Upper lobe of right lung (tissue), 1 donor: ENCODE measurements at regions not wholly inside any gene's neighbourhood (a gene's known extent, or its start where the extent isn't known, plus 50 kb on each side); places are given as distances from the start of the nearest gene placed in this dataset.

Source experiments
- ATAC-seq: fragments of 200-7000 bp; cut with Tn5 transposase; one replicate; pipeline ENCODE4 v1.9.1; 2020; ENCODE audit warnings: mild to moderate bottlenecking, moderate library complexity
- DNase-seq: peaks from one replicate; pipeline ENCODE4 v3.0.0-alpha.2; 2020
- H3K27ac ChIP-seq: fragments of 200-600 bp; one replicate; pipeline ENCODE4 v1.8.0; 2022
- H3K27me3 ChIP-seq: fragments of 200-600 bp; one replicate; pipeline ENCODE4 v1.8.0; 2022; ENCODE audit warnings: mild to moderate bottlenecking
- H3K36me3 ChIP-seq: fragments of 200-600 bp; one replicate; pipeline ENCODE4 v1.8.0; 2022
- H3K4me1 ChIP-seq: fragments of 200-600 bp; one replicate; pipeline ENCODE4 v1.8.0; 2022
- H3K4me3 ChIP-seq: fragments of 200-600 bp; one replicate; pipeline ENCODE4 v1.8.0; 2022; ENCODE audit warnings: mild to moderate bottlenecking
- H3K9me3 ChIP-seq: fragments of 200-600 bp; one replicate; pipeline ENCODE4 v1.8.0; 2022
- intact Hi-C: fragments of 100-400 bp; cut with DNase I; formaldehyde crosslinking; loops from one replicate; pipeline ENCODE4 v1.11.0; 2022
- TF ChIP-seq, protein P1 (sequence below): fragments of 200-600 bp; IDR thresholded peaks from one replicate; pipeline ENCODE4 v1.8.0; 2022; ENCODE audit warnings: antibody characterized with exemption
- donor health status: DM: no; HTN: yes; CAD: no; lungs with severe emphysema.

DNA sequence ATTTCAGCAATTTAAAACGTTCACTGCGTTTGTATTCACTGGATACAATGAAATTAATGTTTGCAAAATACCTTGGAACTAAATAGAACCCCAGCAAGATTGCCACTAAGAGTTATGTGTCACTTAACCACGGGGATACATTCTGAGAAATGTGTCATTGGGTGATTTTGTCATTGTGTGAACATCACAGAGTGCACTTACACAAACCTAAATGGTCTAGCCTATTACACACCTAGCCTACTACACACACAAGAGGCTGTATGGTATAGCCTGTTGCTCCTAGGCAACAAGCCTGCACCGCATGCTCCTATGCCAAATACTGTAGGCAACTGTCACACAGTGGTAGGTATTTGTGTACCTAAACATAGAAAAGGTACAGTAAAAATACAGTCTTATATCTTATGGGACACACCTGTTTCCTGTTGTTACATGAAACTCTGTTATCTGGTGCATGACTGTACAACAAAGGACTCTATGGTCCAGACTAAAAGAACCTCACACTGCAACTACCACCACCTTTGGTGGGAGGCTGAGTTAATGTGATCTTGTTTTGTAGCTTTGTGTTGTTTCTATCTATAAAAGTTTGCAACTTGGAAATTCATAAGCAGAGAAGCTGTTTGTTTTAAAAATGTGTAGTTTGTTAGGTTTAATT, 92.2 kb upstream of the NTRK3 start:
- no peak for DNase-seq
- Histone ChIP-seq H3K36me3 (no peaks in the 10 kb centered on the region), H3K9me3 (no peaks in the 10 kb centered on the region), H3K27ac (no peak overlapping the region), H3K4me3 (no peak overlapping the region), H3K4me1 (no peaks in the 10 kb centered on the region), H3K27me3 (no peaks in the 10 kb centered on the region)
- intact Hi-C loops, result no loop called here
- TF ChIP-seq, protein P1, sequence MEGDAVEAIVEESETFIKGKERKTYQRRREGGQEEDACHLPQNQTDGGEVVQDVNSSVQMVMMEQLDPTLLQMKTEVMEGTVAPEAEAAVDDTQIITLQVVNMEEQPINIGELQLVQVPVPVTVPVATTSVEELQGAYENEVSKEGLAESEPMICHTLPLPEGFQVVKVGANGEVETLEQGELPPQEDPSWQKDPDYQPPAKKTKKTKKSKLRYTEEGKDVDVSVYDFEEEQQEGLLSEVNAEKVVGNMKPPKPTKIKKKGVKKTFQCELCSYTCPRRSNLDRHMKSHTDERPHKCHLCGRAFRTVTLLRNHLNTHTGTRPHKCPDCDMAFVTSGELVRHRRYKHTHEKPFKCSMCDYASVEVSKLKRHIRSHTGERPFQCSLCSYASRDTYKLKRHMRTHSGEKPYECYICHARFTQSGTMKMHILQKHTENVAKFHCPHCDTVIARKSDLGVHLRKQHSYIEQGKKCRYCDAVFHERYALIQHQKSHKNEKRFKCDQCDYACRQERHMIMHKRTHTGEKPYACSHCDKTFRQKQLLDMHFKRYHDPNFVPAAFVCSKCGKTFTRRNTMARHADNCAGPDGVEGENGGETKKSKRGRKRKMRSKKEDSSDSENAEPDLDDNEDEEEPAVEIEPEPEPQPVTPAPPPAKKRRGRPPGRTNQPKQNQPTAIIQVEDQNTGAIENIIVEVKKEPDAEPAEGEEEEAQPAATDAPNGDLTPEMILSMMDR, result no peak
- ATAC-seq, result no peak

DNA sequence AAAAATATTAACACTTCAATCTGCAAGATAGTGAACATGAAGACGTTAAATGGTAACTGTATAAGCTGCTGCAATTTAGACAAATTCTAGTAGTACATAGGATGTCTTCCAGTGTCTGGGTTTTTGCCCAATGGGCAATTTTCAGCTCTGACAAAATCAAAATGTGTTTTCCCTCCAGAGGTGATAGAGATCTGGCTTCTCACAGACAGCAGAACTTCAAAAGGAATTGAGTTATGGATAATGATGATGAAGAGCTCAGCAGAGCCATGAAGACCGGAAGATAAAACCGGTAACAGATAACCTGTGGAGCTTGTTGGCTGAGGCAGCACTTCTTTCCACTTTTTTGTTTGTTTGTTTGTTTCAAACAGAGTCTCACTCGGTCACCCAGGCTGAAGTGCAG, 89.4 kb upstream of the NTRK3 start:
- no peaks in the 10 kb centered on the region for H3K36me3 ChIP-seq
- no peak overlapping the region for H3K4me3 ChIP-seq
- ATAC-seq (no peak), DNase-seq (no peak)
- no peaks in the 10 kb centered on the region for H3K4me1 ChIP-seq
- H3K27ac ChIP-seq, result no peak overlapping the region
- H3K9me3 ChIP-seq, result no peaks in the 10 kb centered on the region
- TF ChIP-seq, protein P1, result no peak
- H3K27me3 ChIP-seq, result no peaks in the 10 kb centered on the region
- intact Hi-C loops, result no loop called here

GRCh38 chr15:88344786-88345185, 88.2 kb upstream of the NTRK3 start:
- Histone ChIP-seq H3K27ac (no peak overlapping the region), H3K27me3 (no peaks in the 10 kb centered on the region), H3K36me3 (no peaks in the 10 kb centered on the region), H3K4me3 (no peak overlapping the region), H3K4me1 (no peaks in the 10 kb centered on the region), H3K9me3 (no peaks in the 10 kb centered on the region)
- ATAC-seq, result no peak
- no peak for DNase-seq
- intact Hi-C loops, result no loop called here
- TF ChIP-seq, protein P1, result no peak

- Histone ChIP-seq H3K27me3 (no peaks in the 10 kb centered on the region), H3K9me3 (no peaks in the 10 kb centered on the region), H3K4me1 (no peaks in the 10 kb centered on the region), H3K36me3 (no peaks in the 10 kb centered on the region), H3K4me3 (no peak overlapping the region), H3K27ac (no peak overlapping the region)
- ATAC-seq (no peak), DNase-seq (no peak)
- TF ChIP-seq, protein P1, result no peak
- intact Hi-C loops, result no loop called here
Observed at GRCh38 chr15:88342666-88343065, 86.1 kb upstream of the NTRK3 start.

DNA sequence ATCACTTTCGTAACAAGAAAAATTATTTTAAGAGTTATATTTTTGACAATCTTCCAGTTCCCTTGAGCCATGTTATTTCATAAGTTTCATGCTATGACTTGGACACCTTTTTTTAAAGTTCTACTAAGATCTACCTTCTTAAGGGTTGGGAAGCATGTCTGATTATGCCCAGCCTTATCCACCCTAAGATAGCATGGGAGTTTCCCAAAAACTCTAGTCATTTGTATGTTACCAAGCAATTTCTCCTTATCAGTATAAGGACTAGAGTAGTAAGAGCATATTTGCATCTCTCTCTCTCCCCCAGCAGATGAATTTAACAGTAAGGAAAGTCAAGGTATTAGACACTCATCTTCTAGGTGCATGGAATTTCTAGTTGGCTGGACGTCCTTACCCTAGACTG, 85.1 kb upstream of the NTRK3 start:
- intact Hi-C loops, result no loop called here
- Histone ChIP-seq H3K4me1 (no peaks in the 10 kb centered on the region), H3K36me3 (no peaks in the 10 kb centered on the region), H3K9me3 (no peaks in the 10 kb centered on the region), H3K27ac (no peak overlapping the region), H3K27me3 (no peaks in the 10 kb centered on the region), H3K4me3 (no peak overlapping the region)
- ATAC-seq (no peak), DNase-seq (no peak)
- TF ChIP-seq, protein P1, result no peak

- H3K4me1 ChIP-seq, result no peaks in the 10 kb centered on the region
Observed at GRCh38 chr15:88341006-88341405, 84.5 kb upstream of the NTRK3 start.

More at GRCh38 chr15:88341006-88341405, 84.5 kb upstream of the NTRK3 start:
- Histone ChIP-seq H3K4me3 (no peak overlapping the region), H3K27me3 (no peaks in the 10 kb centered on the region), H3K36me3 (no peaks in the 10 kb centered on the region), H3K9me3 (no peaks in the 10 kb centered on the region), H3K27ac (no peak overlapping the region)
- ATAC-seq (no peak), DNase-seq (no peak)
- intact Hi-C loops, result no loop called here
- TF ChIP-seq, protein P1, result no peak
